ENCODE measurements at regions not wholly inside any gene's neighbourhood (a gene's known extent, or its start where the extent isn't known, plus 50 kb on each side); places are given as distances from the start of the nearest gene placed in this dataset.

- 73 to 79% (median 77%) methylated on average over 5 of the region's 5 CpGs for WGBS, 4 donors
- TF ChIP-seq POLR2A (IDR thresholded peaks at IDR 0.05) (no peak), CTCF (IDR thresholded peaks at IDR 0.05) (no peak)
- H3K27ac ChIP-seq: no peak overlapping the region
- no peaks in the 10 kb centered on the region for H3K27me3 ChIP-seq
- H3K36me3 ChIP-seq (replicated peaks in 1 of 2): no peaks in the 10 kb centered on the region
- H3K4me3 ChIP-seq: no peak overlapping the region
- H3K9me3 ChIP-seq (replicated peaks in 1 of 3): no peaks in the 10 kb centered on the region
- intact Hi-C loops (cut with DNase I): no loop called here
- no peaks in the 10 kb centered on the region for H3K4me1 ChIP-seq (replicated peaks in 1 of 2)
- DNase-seq: no peak
Observed at GRCh38 chr7:18402488-18403183, 92.9 kb upstream of the HDAC9 start.

- Histone ChIP-seq H3K27me3 (no peaks in the 10 kb centered on the region), H3K4me1 (replicated peaks in 1 of 2) (peaks cover 0 to 8% of the 10 kb centered on the region in 2 donors), H3K27ac (no peak overlapping the region), H3K4me3 (no peak overlapping the region), H3K9me3 (replicated peaks in 1 of 3) (no peaks in the 10 kb centered on the region), H3K36me3 (replicated peaks in 1 of 2) (no peaks in the 10 kb centered on the region)
- WGBS, 4 donors: 72 to 79% (median 74%) methylated on average over 1 of the region's 1 CpG
- no peak for DNase-seq
- TF ChIP-seq POLR2A (IDR thresholded peaks at IDR 0.05) (no peak), CTCF (IDR thresholded peaks at IDR 0.05) (no peak)
- intact Hi-C loops (cut with DNase I): no loop called here
Observed at GRCh38 chr7:18405726-18406125, 89.8 kb upstream of the HDAC9 start.

- no peaks in the 10 kb centered on the region for H3K9me3 ChIP-seq (replicated peaks in 1 of 3)
- no peaks in the 10 kb centered on the region for H3K27me3 ChIP-seq
- peaks cover 0 to 8% of the 10 kb centered on the region in 2 donors for H3K4me1 ChIP-seq (replicated peaks in 1 of 2)
- intact Hi-C loops (cut with DNase I): no loop called here
- no peak for TF ChIP-seq POLR2A (IDR thresholded peaks at IDR 0.05)
- no peak for TF ChIP-seq CTCF (IDR thresholded peaks at IDR 0.05)
- H3K4me3 ChIP-seq: no peak overlapping the region
- WGBS, 4 donors: 43 to 57% (median 55%) methylated on average over 4 of the region's 4 CpGs
- H3K36me3 ChIP-seq (replicated peaks in 1 of 2): no peaks in the 10 kb centered on the region
- no peak for DNase-seq
- H3K27ac ChIP-seq: no peak overlapping the region
Observed at GRCh38 chr7:18407385-18407784, 88.2 kb upstream of the HDAC9 start.

- Histone ChIP-seq H3K4me3 (no peak overlapping the region), H3K4me1 (replicated peaks in 1 of 2) (peaks cover 0 to 8% of the 10 kb centered on the region in 2 donors), H3K9me3 (replicated peaks in 1 of 3) (no peaks in the 10 kb centered on the region), H3K27me3 (no peaks in the 10 kb centered on the region), H3K27ac (no peak overlapping the region), H3K36me3 (replicated peaks in 1 of 2) (no peaks in the 10 kb centered on the region)
- DNase-seq: peak in 4 of 7 donors; percentile 19 to 35 (median 26)
- intact Hi-C loops (cut with DNase I): no loop called here
- WGBS, 4 donors: 12 to 31% (median 20%) methylated on average over 2 of the region's 2 CpGs
- TF ChIP-seq CTCF (IDR thresholded peaks at IDR 0.05) (no peak), POLR2A (IDR thresholded peaks at IDR 0.05) (no peak)
Observed at GRCh38 chr7:18408461-18408860, 87.1 kb upstream of the HDAC9 start.
